GM12874 (cell line): ENCODE measurements at regions not wholly inside any gene's neighbourhood (a gene's known extent, or its start where the extent isn't known, plus 50 kb on each side); places are given as distances from the start of the nearest gene placed in this dataset.

ENCODE experiments used
- CTCF ChIP-seq: IDR thresholded peaks from 2 replicates; pipeline ENCODE4 v1.5.1; 2011; ENCODE audit warnings: low read depth, mild to moderate bottlenecking, control low read depth, low read length, moderate library complexity; ENCODE audit not compliant: insufficient read depth

DNA sequence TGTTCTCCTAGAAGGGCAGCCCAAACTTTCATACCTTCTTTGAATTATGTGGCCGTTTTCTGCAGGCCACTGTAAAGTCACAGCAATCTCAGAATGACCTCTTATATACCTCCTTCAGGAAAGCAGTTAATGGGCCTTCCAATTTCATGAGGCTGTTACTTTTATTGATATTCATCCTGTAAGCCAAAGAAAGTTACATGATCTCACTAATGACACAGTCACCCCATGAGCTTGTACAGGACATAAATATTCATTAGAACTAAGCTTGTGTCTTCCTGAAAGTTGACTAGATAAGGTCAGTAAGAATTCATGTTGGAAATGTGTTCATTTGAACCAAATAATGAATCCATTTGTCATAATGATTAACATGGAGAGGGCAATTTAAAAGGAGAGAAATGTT, 283.1 kb upstream of the NWD2 start:
- no peak for TF ChIP-seq CTCF

DNA sequence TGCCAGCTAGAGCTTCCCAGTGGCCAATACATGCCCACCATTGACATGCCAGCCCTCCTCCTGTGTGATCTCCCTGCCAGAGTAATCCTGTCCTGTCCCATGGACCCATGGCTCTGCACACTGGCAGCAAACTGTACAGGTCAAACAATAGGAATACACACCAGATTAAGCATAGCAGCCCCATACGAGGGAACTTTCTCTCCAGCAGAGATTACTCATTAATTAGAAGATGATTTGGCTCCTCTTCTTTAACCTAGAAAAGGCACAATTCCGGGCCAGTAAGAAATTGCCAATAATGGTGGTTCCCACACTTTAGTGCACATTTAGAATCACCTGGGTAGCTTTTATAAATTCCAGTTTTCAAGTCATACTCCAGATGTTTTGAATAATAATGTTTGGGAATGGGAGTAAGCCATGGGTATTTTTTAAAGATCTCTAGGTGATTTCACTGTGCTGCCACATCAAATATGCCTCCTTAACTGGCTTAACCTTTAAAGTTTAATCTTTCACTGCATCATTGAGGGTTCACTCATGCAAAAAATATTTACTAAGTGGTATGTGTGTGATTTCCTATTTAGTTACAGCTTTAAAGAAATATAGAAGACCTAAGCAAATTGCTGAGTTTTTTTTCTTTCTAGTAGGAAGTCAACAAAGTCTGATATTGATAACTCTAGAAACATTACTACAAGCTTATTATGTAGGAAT, 277.6 kb upstream of the NWD2 start:
- no peak for TF ChIP-seq CTCF

DNA sequence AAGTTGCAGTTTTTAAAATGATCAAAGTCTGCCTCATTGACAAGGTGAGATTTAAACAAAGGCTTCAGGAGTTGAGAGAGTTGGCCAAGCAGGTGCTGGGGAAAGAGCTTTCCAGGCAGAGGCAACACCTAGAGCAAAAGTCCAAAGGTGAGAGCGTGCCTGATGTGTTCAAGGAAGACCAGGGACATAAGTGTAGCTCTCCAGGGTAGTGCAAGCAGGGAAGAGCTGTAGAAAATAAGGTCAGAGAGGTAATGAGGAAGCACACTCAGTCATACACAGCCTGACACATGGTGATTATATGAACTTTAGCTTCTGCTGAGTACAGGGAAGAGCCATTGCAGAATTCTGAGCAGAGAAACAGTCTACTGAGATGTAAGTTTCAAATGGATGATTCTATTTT, 265.0 kb upstream of the NWD2 start:
- TF ChIP-seq CTCF, result no peak

- TF ChIP-seq CTCF, result no peak
Measured at GRCh38 chr4:36990128-36990872, 254.2 kb upstream of the NWD2 start.

DNA sequence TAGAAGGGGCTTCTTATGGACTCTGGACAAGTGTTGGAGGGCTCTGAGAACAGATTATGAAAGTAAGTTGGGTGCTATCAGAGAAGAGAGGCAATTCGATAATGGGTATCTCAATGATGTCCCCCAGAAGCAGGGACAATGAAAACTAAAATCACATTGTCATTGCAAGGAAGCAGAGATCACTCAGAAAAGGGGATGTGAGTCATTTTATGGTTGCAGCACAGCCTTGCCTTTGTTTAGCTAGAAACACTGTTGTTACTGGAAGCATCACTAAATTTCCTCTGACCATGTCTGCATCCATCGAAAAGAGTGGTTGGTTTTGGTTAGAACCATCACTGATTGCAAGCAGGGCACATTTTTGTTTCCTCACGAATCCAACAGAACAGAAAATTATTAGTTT, 246.8 kb upstream of the NWD2 start:
- no peak for TF ChIP-seq CTCF

DNA sequence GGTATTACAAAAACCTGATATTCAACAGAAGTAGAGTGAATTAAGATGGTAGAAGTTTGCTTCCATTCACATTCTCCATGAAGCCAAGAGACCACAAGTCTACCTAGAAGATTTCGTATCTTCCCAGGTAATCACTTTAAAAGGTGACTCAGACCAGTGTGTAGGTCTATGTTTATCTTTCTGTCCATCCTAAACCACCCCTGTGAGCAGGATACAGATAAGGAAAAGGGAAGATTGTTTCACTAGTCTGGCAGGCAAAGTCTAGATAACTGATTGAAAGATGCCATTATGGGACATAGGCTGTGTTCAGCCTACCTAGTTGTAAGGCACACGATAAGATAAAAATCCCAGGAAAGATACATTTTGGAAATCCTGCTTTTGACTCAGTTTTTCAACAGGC, 244.3 kb upstream of the NWD2 start:
- no peak for TF ChIP-seq CTCF

DNA sequence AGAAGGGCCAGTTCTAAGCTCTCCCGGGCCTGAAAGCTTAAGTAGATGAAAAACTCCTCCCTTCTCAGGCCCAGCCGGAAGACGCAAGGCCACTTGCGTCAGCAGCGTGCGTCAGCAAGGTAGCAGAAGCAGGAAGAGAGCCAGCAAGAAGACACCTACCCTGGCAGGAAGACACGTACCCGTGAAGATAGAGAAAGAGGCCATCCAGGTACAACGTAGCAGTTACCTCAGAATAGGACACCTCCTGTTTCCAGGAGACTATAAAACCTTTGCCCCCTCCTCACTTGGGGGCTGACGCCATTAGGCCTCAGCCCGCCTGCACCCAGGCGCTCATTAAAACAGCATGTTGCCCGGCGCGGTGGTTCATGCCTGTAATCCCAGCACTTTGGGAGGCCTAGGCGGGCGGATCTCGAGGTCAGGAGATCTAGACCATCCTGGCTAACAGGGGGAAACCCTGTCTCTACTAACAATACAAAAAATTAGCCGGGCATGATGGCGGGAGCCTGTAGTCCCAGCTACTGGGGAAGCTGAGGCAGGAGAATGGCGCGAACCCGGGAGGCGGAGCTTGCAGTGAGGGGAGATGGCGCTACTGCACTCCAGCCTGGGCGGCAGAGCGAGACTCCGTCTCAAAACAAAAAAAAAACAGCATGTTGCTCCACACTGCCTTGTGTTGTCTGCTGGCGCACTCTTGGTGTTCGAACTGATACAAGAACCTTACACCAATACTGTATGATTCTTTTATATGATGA, 242.7 kb upstream of the NWD2 start:
- TF ChIP-seq CTCF, result no peak
